Lower leg skin (tissue), 4 donors: ENCODE measurements at regions not wholly inside any gene's neighbourhood (a gene's known extent, or its start where the extent isn't known, plus 50 kb on each side); places are given as distances from the start of the nearest gene placed in this dataset.

Experiments
- DNase-seq, 2 donors: peaks; one replicate each; pipeline ENCODE4 v3.0.0-alpha.2; 2019; ENCODE audit warnings: low spot score in 2 of 2
- H3K4me3 ChIP-seq: fragments of 200-600 bp; sonication (generic); 2 replicates; pipeline ENCODE4 v1.5.1; 2017; ENCODE audit warnings: mild to moderate bottlenecking, low read depth; ENCODE audit not compliant: poor library complexity, severe bottlenecking
- CTCF ChIP-seq, 3 donors: fragments of 450-650 bp; IDR thresholded peaks; one replicate each; pipeline ENCODE4 v1.5.1; 2016; ENCODE audit warnings: antibody characterized with exemption in 3 of 3, mild to moderate bottlenecking in 3 of 3, moderate library complexity in 2 of 3
- POLR2A ChIP-seq, 2 donors: fragments of 450-650 bp; IDR thresholded peaks; one replicate each; pipeline ENCODE4 v1.6.1; 2016 to 2017; ENCODE audit warnings: antibody characterized with exemption in 2 of 2, mild to moderate bottlenecking in 1 of 2, moderate library complexity in 1 of 2
- WGBS, 2 donors: methylation state at CpG; one replicate each; pipeline ENCODE4 v1.1.5; 2018; 5-methylcytosine and 5-hydroxymethylcytosine counted together
- intact Hi-C: fragments of 100-400 bp; cut with DNase I; formaldehyde crosslinking; loops from one replicate; pipeline ENCODE4 v1.15.0; 2023; ENCODE audit warnings: low total_unique reads

DNA sequence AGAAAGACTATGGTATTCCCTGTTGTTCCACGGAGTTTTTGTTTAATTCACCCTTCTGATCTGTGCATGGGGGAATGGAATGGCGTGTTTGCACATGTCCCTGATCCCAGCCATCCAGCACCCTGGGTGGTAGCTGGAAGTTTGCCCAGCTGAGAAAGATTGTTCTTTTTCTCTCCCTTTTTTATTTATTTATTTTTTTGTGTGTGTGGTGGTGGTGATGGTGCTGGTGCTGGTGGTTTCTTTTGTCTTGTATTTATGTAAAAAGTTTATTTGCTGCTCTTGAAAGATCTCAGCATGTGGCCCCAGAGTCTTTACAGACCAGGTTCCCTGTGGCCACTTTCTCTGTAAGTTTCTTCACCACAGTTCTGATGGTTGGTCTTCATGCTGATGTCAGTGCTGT, 372.6 kb downstream of the UTRN start:
- intact Hi-C loops, result no loop called here
- 72 to 82% methylated on average over 2 of the region's 2 CpGs for WGBS, 2 donors
- no peak for TF ChIP-seq POLR2A (IDR thresholded peaks at IDR 0.05)
- TF ChIP-seq CTCF (IDR thresholded peaks at IDR 0.05), result no peak
- H3K4me3 ChIP-seq, result no peak overlapping the region
- no peak for DNase-seq

DNA sequence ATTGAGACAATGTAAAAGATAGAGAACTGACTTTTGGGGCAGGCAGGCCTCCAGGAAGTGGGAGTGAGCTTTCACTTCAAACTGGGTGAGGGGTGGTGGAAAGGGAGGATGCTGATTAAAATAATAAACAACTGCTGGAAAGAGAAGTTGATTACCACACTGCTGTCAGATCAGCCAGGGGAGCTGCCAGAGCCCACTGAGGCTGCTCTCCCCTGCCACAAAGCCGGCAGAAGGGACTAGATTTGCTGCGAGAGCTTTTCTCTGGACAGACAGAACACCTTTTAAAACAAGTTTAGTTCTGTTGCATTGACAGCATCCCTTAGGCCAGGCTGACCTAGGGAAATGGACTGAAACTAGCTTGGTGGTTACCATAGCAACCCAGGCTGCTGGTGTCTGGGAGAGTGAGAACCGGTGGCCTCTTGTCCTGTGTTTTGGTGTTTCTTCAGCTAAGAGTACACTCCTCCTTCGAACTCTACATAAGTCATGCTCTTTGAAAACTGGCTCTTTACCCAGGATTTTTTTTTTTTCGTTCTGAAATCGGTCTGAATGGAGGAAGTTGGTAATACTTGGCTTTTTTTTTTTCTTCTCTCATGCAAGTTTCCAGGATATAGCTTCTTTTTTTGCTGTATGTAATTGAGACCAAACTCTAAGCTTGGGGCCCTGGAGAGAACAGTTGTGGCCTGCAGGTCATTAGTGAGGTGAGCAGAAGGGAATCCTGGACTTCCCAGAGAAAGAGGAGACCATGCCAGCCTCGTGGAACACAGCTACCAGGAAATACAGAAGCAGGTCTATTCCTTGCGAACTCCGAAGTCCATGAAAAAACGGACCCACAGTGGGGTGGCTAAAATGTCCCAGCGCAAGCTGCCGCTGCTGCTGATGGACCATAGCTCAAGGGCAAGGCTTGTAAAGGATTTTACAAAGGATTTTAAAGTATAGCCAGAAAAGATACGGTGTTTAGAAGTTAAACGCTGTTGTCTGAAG, 374.4 kb downstream of the UTRN start:
- intact Hi-C loops, result no loop called here
- no peak overlapping the region for H3K4me3 ChIP-seq
- WGBS, 2 donors, result 72% methylated on average over 14 of the region's 14 CpGs
- no peak for DNase-seq
- TF ChIP-seq POLR2A (IDR thresholded peaks at IDR 0.05) (no peak), CTCF (IDR thresholded peaks at IDR 0.05) (no peak)

DNA sequence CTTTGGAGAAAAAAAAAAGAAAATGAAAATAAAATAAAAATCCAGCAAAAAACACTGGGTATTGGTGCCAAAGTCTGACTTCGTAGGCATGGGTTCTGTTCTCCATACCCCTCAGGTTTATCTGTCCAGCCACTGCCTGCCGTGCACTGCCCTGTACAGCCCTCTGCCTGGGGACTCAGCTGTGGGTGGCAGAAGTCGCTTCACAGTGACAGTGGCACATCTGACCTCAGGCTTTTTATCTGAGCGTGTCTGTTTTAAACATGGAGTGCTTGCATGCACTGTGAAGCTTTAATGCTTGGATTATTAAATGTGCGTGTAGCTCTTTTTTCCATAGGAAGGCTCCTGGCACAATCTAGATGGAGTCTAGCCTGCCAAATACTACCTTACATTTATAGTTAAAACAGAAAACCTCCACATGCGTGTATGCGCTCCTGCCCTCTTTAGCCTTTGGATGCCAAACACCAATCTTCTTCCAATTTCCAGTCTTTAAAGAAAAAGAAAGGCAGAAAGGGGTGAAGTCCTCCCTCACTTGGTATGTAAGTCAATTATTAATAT, 375.5 kb downstream of the UTRN start:
- DNase-seq, result no peak
- TF ChIP-seq CTCF (IDR thresholded peaks at IDR 0.05) (no peak), POLR2A (IDR thresholded peaks at IDR 0.05) (no peak)
- WGBS, 2 donors, result 64 to 70% methylated on average over 7 of the region's 7 CpGs
- no peak overlapping the region for H3K4me3 ChIP-seq
- intact Hi-C loops, result no loop called here

GRCh38 chr6:144661116-144661806, 376.1 kb downstream of the UTRN start:
- no peak overlapping the region for H3K4me3 ChIP-seq
- no peak for TF ChIP-seq CTCF (IDR thresholded peaks at IDR 0.05)
- TF ChIP-seq POLR2A (IDR thresholded peaks at IDR 0.05), result no peak
- intact Hi-C loops, result no loop called here
- WGBS, 2 donors, result 68 to 73% methylated on average over 8 of the region's 8 CpGs
- no peak for DNase-seq

DNA sequence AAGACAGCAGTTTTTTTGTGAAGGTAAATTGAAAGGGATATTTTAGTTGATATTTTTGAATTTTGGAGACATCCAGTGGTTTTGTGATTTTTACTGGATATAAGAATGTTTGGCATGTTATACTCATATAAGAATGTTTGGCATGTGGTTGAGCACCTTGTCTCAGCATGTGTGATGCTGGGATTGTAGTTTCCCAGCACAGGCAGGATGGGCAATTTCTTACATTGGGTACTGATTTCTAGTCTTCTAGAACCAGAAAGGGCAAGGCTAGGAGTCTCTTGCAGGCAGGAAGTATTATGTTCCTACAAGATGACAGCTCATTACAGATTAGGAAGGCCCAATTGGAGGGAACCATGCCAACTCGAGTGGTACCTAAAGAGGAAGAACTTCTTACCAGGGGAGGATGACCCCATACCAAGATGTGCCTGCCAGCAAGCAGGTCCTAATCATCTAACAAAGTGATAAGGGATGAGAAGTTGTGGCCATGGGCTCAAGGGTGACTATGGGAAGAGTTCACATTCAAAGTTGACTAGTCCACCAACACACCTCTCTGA, 377.8 kb downstream of the UTRN start:
- 53 to 65% methylated on average over 1 of the region's 1 CpG for WGBS, 2 donors
- H3K4me3 ChIP-seq, result no peak overlapping the region
- intact Hi-C loops, result no loop called here
- DNase-seq, result no peak
- TF ChIP-seq POLR2A (IDR thresholded peaks at IDR 0.05), result no peak
- TF ChIP-seq CTCF (IDR thresholded peaks at IDR 0.05), result no peak
